CD4-positive, alpha-beta T cell treated with Interleukin-15 for 1 hour (primary cell): ENCODE measurements at regions not wholly inside any gene's neighbourhood (a gene's known extent, or its start where the extent isn't known, plus 50 kb on each side); places are given as distances from the start of the nearest gene placed in this dataset.
"Not testable (repeated sequence)": the region's sequence is repeated elsewhere in the genome, so short reads cannot be mapped to it uniquely, and the experiment has no call there.

Experiments
- DNase-seq: peaks from one replicate; pipeline ENCODE4 v3.0.0-alpha.2; 2020

GRCh38 chr7:17020250-17020649 is 138.5 kb upstream of the AGR3 start:
- DNase-seq, result no peak

DNA sequence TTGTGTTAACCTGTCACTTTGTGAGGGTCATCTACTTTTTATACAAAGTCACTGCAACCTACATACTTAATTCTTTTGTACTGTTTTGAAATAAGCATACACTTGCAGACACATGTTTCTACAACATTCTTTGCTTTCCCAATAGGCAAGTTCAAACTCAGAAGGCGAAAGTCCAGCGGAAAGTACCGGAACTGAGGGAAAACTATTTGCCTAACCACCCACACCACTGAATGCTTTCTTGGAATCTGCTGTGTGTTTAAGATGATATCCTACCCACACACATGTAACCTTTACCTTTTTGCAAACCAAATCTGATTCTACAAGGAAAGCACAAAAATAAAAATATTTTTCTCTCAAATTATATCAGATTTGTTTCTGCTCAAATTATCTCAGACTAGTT is 139.4 kb upstream of the AGR3 start:
- no peak for DNase-seq

DNA sequence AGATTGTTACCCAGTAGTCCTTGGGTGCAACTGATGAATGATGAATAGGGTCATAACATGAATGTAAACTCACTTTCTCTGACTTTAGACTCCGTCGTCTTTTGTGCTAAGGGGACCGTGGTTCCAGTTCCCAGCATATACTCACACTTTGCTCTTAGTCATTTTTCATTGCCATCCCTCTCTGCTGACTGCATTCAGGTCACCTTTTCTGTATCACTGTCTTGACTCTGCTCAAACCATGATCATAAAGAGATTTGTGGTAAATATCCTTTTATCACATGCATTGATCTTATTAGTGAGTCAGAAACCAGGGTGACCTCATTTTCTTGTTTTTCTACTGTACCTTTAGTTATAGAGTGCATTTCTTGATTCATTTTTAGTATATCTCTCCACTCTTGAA is 141.1 kb upstream of the AGR3 start:
- DNase-seq, result no peak

GRCh38 chr7:17026269-17026668 is 144.5 kb upstream of the AGR3 start:
- no peak for DNase-seq

DNA sequence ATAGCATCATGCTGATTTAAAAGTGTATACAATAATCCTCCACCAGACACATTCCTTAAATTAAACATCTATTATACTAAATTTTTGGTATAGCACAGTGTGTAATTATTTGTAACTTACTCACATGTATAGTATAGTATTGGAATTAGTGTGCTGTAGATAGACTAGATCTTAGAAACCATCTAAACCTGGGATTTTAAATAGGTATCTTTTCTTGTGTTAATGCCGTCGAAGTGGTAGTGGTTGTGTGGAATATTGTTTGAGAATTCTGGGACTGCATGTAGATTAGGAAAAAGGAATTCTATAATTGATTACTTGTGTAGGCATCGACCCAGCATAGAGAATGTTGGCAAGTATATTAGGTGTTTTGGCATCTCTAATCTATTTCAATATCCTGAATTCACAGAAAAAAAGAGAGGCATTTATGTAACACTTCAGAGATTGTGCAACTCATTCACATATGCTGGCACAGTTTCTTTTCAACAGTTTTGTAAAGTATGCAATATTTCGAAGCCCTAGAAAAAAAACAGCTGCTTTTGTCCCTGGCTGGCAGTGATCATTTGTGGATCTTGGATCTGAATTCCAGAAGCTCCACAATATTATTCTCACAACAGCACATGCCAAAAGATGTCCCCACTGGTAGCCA is 145.5 kb upstream of the AGR3 start:
- DNase-seq, result no peak

GRCh38 chr7:17027789-17028152 is 146.0 kb upstream of the AGR3 start:
- no peak for DNase-seq

GRCh38 chr7:17029150-17029549 is 147.4 kb upstream of the AGR3 start:
- no peak for DNase-seq

DNA sequence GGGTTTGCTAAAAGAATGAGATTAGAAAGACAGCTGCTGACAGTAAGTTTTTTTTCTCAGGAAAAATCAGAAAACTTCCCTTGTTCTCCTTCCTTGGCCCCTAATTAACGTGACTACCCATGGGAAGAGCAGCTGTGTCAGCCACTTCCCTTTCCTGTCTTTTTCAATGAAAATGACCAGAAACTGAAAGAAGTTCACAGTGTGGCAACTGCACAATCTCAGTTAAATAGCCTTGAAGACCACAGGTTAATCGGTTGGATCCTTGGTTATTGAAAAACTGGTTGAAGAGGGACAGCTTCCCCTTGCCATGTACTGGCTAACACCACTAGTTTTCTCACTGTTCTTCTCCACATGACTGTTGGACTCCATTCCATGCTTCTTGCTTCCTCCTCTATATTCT is 148.8 kb upstream of the AGR3 start:
- DNase-seq, result no peak

- no peak for DNase-seq
Observed at GRCh38 chr7:17031906-17032551, 150.2 kb upstream of the AGR3 start.

DNA sequence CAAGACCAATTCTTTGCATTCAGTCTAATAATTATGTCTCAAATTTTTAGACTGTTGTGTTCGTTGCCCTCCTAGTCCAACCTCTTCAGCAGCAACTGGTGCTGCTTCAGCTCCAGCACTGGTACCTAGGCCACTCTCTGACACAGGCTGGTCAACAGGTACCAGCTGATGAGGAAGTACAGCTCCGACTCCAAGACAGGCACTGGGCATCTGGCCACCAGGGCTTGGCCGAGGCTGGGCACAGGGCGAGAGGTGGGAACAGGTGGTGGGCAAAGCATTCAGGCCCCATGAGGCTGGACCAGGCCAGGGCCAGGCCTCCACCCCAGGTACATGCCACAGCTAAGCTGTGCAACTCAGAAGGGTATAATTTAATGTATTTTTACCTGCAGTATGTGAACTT is 151.5 kb upstream of the AGR3 start:
- no peak for DNase-seq

DNA sequence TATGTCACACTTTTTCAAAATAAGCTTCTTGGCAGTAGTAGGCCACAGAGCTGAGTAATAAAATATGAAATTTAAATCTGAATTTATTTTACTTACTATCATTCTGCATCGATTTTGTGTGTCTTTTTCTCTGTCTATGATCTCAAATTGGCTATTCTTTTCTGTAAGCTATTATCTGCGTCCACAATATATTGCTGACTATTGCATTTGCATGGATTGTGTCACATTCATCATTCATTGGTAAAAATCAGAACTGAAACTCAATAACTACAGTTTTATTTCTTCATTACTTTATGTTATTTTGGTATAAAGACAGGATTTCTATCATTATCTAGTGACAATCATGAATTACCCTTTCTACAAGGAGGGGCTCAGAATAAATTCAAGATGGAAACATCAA is 154.8 kb upstream of the AGR3 start:
- DNase-seq, result no peak

DNA sequence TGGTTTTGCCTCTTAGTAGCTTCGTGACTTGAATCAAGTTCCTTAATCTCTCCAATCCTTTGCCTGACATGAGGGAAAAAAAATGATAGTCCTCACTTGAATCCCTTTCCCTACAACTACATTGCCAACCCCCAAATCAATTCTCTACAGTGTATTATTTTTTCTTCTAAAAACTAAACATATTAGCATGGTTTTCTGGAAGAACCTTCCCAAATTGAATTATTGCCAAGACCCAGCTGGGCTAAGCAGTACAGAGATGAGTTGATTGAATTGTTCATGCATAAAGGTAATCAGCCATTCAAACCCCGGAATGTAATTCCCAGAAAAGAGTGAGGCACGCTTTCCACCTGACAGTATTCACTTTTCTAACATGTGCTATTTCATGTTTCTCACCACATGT is 155.6 kb upstream of the AGR3 start:
- DNase-seq, result no peak

- no peak for DNase-seq
Observed at GRCh38 chr7:17038160-17038782, 156.5 kb upstream of the AGR3 start.

GRCh38 chr7:17038783-17039170 is 157.0 kb upstream of the AGR3 start:
- no peak for DNase-seq

DNA sequence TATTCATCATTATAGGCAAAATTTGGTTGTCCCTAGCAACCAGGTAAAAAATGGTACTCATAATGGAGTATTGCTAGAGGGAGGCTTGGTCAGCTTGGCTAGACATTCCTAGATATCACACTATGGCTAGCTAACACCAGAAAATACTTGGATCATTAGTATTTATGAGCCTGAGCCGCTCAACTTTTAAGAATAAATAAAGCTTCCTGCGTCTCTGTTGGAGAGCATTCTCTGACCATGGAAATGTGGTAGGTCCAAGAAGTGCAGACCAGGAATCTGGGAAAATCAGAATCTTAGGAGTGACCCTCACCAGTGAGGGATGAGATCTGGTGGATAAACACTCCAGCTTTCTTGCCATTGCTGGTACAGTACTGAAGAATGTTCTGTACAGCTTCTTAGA is 157.6 kb upstream of the AGR3 start:
- DNase-seq, result no peak

DNA sequence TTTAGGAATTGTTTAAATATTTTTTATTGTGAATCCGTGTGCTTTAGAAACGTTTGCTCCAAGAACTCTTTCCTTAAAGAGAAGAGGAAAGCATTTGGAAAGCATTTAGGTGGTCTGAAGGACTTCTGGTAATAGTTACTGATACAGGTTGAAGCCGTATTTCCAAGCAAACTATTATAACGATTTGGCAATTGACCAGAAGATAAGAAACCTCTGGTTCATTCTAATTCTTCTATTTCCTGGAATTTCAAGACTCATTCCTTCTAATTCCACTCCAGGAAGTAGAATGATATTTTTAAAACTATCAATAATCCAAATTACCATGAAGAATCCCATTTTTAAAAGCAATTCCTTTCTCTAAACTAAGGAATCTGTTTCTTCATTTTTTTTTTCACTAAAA is 158.9 kb upstream of the AGR3 start:
- no peak for DNase-seq

GRCh38 chr7:17041324-17041723 is 159.5 kb upstream of the AGR3 start:
- DNase-seq, result no peak

- no peak for DNase-seq
Observed at GRCh38 chr7:17042211-17042610, 160.4 kb upstream of the AGR3 start.

GRCh38 chr7:17043012-17043877 is 161.5 kb upstream of the AGR3 start:
- no peak for DNase-seq

DNA sequence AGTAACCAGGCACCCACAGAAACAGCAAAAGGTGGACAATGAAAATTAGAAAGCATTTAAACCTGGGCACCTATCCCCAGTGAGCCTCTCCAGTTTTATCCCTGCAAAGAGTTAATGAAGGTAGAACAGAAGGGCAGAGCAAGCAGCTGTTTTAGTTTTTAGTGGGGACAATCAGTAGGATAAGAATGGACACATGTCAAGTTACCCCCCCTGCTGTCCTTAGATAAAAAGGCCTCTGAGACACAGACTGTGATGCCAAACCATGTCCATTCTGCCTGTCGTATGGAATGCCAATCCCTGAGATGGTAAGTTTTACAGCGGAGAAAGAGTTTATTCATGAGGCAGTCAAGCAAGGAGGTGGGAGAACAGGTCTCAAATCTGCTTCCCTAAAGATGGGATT is 162.6 kb upstream of the AGR3 start:
- no peak for DNase-seq

DNA sequence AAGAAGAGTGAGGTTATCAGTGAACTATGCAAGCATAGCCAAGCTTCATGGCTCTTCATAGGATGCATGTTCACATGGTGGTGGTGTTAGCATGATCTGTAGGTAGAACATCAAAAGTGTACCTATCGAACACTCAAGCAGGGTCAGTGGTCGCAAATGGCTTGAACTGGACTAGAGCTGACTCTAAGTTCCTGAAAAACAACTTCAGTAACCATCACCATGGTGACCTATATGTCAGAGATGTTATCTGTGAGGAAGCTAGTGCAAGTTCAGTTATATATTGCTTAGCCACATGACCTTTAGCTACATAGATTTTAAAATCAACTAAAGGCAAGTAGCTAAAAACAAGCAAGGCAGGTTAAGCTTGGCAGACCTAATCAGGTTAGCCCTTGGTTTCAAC is 163.1 kb upstream of the AGR3 start:
- no peak for DNase-seq

DNA sequence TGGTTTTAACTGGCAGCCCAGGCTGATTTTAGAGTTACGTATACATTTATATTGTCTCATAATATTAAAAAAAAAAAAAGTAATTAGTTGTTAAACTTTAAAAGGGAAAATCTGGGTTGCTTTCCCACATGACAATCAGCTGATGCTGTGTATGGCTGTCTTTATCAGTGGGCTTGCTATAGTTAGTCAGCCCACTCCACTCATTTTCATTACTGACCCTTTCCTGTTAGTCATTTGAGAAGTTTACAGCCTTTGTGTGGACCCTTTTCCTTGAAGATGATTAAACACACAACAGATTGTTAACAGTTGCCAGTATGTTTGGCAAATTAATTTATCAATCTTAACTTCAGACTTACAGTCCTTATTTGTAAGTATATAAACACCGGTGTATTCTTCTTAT is 164.5 kb upstream of the AGR3 start:
- no peak for DNase-seq

- no peak for DNase-seq
Observed at GRCh38 chr7:17046666-17047065, 164.9 kb upstream of the AGR3 start.

- not testable (repeated sequence) for DNase-seq
Observed at GRCh38 chr7:17053164-17053563, 171.4 kb upstream of the AGR3 start.
